NCI-H82 treated with DMSO at 0.1 percent for 48 hours (cell line): ENCODE measurements at regions not wholly inside any gene's neighbourhood (a gene's known extent, or its start where the extent isn't known, plus 50 kb on each side); places are given as distances from the start of the nearest gene placed in this dataset.

Source experiments
- DNase-seq: peaks from one replicate; lab custom pipeline; 2025; ENCODE audit not compliant: unreplicated experiment; lab: John Stamatoyannopoulos, UW

GRCh38 chr2:45275242-45275805 lies 266.1 kb upstream of the SIX2 start:
- no peak for DNase-seq

GRCh38 chr2:45274250-45274926 lies 265.1 kb upstream of the SIX2 start:
- DNase-seq, result no peak

- peak; percentile 79 for DNase-seq
Observed at GRCh38 chr2:45273412-45274249, 264.4 kb upstream of the SIX2 start.

- DNase-seq, result no peak
Observed at GRCh38 chr2:45272549-45273265, 263.5 kb upstream of the SIX2 start.

GRCh38 chr2:45269149-45269793 lies 260.0 kb upstream of the SIX2 start:
- DNase-seq, result no peak

GRCh38 chr2:45268631-45269030 lies 259.4 kb upstream of the SIX2 start:
- DNase-seq, result no peak

- no peak for DNase-seq
Observed at GRCh38 chr2:45267062-45267792, 258.0 kb upstream of the SIX2 start.

- no peak for DNase-seq
Observed at GRCh38 chr2:45265336-45265735, 256.1 kb upstream of the SIX2 start.

GRCh38 chr2:45264227-45265225 lies 255.3 kb upstream of the SIX2 start:
- DNase-seq, result no peak

- no peak for DNase-seq
Observed at GRCh38 chr2:45263147-45263546, 253.9 kb upstream of the SIX2 start.

- no peak for DNase-seq
Observed at GRCh38 chr2:45261746-45262145, 252.5 kb upstream of the SIX2 start.

GRCh38 chr2:45260946-45261345 lies 251.7 kb upstream of the SIX2 start:
- DNase-seq, result no peak

- DNase-seq, result no peak
Observed at GRCh38 chr2:45259547-45260160, 250.4 kb upstream of the SIX2 start.

- DNase-seq, result no peak
Observed at GRCh38 chr2:45259138-45259537, 249.9 kb upstream of the SIX2 start.

GRCh38 chr2:45258311-45258710 lies 249.1 kb upstream of the SIX2 start:
- DNase-seq, result no peak

- DNase-seq, result no peak
Observed at GRCh38 chr2:45257820-45258219, 248.6 kb upstream of the SIX2 start.

- DNase-seq, result no peak
Observed at GRCh38 chr2:45256867-45257641, 247.8 kb upstream of the SIX2 start.
